ENCODE measurements at regions not wholly inside any gene's neighbourhood (a gene's known extent, or its start where the extent isn't known, plus 50 kb on each side); places are given as distances from the start of the nearest gene placed in this dataset.

DNA sequence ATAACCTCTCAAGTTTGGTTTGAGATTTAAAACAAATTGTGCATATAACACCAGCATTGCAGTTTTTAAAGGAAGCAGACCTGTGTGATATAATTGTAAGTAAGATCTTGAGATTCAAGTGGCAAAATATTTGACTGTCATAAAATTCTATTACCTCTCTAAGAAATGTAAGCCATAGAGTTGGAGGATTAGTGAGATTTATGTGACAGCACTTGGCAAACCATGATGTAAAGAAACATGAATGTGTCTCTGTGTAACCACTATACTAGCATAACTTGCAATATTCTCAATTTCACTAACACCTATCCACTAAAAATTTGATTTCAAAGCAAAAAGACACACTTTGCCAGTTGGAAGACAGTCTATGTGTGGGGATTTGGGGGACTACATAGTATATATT is 190.2 kb upstream of the SSTR4 start:
- TF ChIP-seq FOS (IDR thresholded peaks at IDR 0.05; ENCODE audit: borderline replicate concordance, insufficient read depth, low read length): no peak
- no peak for TF ChIP-seq POLR2AphosphoS5 (IDR thresholded peaks at IDR 0.05; ENCODE audit: insufficient read depth, low read depth, low read length)
- no peak for TF ChIP-seq EZH2 (IDR thresholded peaks at IDR 0.05; ENCODE audit: borderline replicate concordance, low read depth, low read length, severe bottlenecking)
- no peak for TF ChIP-seq POLR2A (IDR thresholded peaks at IDR 0.05; ENCODE audit: low read depth, low read length)
- TF ChIP-seq, protein P1, sequence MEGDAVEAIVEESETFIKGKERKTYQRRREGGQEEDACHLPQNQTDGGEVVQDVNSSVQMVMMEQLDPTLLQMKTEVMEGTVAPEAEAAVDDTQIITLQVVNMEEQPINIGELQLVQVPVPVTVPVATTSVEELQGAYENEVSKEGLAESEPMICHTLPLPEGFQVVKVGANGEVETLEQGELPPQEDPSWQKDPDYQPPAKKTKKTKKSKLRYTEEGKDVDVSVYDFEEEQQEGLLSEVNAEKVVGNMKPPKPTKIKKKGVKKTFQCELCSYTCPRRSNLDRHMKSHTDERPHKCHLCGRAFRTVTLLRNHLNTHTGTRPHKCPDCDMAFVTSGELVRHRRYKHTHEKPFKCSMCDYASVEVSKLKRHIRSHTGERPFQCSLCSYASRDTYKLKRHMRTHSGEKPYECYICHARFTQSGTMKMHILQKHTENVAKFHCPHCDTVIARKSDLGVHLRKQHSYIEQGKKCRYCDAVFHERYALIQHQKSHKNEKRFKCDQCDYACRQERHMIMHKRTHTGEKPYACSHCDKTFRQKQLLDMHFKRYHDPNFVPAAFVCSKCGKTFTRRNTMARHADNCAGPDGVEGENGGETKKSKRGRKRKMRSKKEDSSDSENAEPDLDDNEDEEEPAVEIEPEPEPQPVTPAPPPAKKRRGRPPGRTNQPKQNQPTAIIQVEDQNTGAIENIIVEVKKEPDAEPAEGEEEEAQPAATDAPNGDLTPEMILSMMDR (IDR thresholded peaks at IDR 0.05; ENCODE audit: extremely low read depth in 1 of 2, insufficient read depth in 1 of 2, low read depth in 1 of 2, low read length in 2 of 2): no peak
- no peak for TF ChIP-seq MYC (IDR thresholded peaks at IDR 0.05; ENCODE audit: low read depth, low read length)

Data from endothelial cell of umbilical vein (primary cell).